ENCODE measurements at regions not wholly inside any gene's neighbourhood (a gene's known extent, or its start where the extent isn't known, plus 50 kb on each side); places are given as distances from the start of the nearest gene placed in this dataset.

DNA sequence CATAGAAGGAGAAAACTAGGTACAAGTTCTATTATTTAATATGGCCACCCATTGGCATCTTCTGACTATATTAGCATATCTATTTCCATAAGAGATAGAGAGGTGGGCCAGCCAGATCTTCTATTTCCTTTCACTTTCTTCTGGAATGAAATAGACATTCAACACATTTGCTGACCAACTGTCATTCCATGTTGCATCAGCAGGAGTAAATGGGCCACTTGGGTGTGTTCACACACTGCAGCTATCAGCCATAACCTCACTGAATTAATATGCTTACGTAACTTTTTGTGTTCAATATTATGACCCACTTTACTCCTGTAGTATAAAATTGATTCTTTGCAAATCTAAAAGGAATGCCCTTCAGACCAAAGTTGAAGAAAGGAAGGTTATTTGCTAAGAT is 106.2 kb upstream of the LGR5 start:
- no peak overlapping the region for H3K4me2 ChIP-seq (ENCODE audit: low read depth, low read length)
- intact Hi-C loops (cut with micrococcal nuclease), result no loop called here
- no peak overlapping the region for H4K5ac ChIP-seq (ENCODE audit: low read depth, low read length)
- no peak overlapping the region for H3K27ac ChIP-seq (ENCODE audit: insufficient read depth, low read length)
- no peak overlapping the region for H3K18ac ChIP-seq (ENCODE audit: low read depth, low read length)
- no peak overlapping the region for H2BK120ac ChIP-seq (ENCODE audit: low read depth, low read length)
- no peak overlapping the region for H3K23ac ChIP-seq (ENCODE audit: low read depth, low read length)
- no peak overlapping the region for H3K9ac ChIP-seq (ENCODE audit: low read depth, low read length)
- no peak overlapping the region for H4K8ac ChIP-seq (ENCODE audit: low read depth in 2 of 2, low read length in 2 of 2)
- dilution Hi-C loops (cut with HindIII; ENCODE audit: low sequenced_read_pairs, unreplicated experiment), result no loop called here
- no peaks in the 10 kb centered on the region for H3K79me1 ChIP-seq (ENCODE audit: low read depth in 1 of 2, low read length in 2 of 2)
- H3K14ac ChIP-seq (replicated peaks; ENCODE audit: low read depth, low read length), result no peak overlapping the region
- no peak overlapping the region for H3K56ac ChIP-seq (ENCODE audit: extremely low read depth, insufficient read depth, low read length)
- H3K4me1 ChIP-seq (ENCODE audit: control insufficient read depth, insufficient read depth, low read length), result no peaks in the 10 kb centered on the region
- H2BK15ac ChIP-seq (ENCODE audit: low read depth, low read length), result no peak overlapping the region
- no peak for DNase-seq
- no peak overlapping the region for H3K4me3 ChIP-seq (ENCODE audit: insufficient read depth, low read depth, low read length)
- no peak overlapping the region for H2AFZ ChIP-seq (replicated peaks; ENCODE audit: low read length, poor library complexity)
- POLR2A ChIA-PET (ENCODE audit: unreplicated experiment), result no interaction called here
- H2AK9ac ChIP-seq (replicated peaks; ENCODE audit: low read depth, low read length, poor library complexity), result no peak overlapping the region
- no peak overlapping the region for H4K91ac ChIP-seq (ENCODE audit: insufficient read depth, low read depth, low read length)
- no peaks in the 10 kb centered on the region for H3K27me3 ChIP-seq (ENCODE audit: control insufficient read depth, insufficient read depth, low read length)
- H2AK5ac ChIP-seq (ENCODE audit: low read depth, low read length), result no peak overlapping the region
- WGBS, 2 experiments (ENCODE audit: extremely low coverage in 2 of 2, insufficient read length in 1 of 2), result no CpG with 5 or more reads among the region's 1 CpG
- H2BK20ac ChIP-seq (ENCODE audit: low read depth, low read length), result no peak overlapping the region
- no peaks in the 10 kb centered on the region for H3K9me3 ChIP-seq (ENCODE audit: control insufficient read depth, insufficient read depth, low read length)
- in situ Hi-C loops (cut with MboI; ENCODE audit: low sequenced_read_pairs), result no loop called here
- H3K4ac ChIP-seq (ENCODE audit: low read depth, low read length), result no peak overlapping the region
- no peak overlapping the region for H2BK5ac ChIP-seq (ENCODE audit: low read depth, low read length, poor library complexity, severe bottlenecking)
- no peak for ATAC-seq (ENCODE audit: low read depth)
- H3K9me1 ChIP-seq (ENCODE audit: insufficient read depth, low read length), result no peaks in the 10 kb centered on the region
- no peak for TF ChIP-seq CEBPB (IDR thresholded peaks at IDR 0.05; ENCODE audit: low read depth, low read length)
- H3K36me3 ChIP-seq (ENCODE audit: control insufficient read depth, insufficient read depth, low read length), result no peaks in the 10 kb centered on the region
- CTCF ChIA-PET, result no interaction called here
- BruUV-seq (replicated peaks), result no TSS peak
- no peaks in the 10 kb centered on the region for H4K20me1 ChIP-seq (ENCODE audit: insufficient read depth, low read length)

All from IMR-90 (cell line).